Central memory CD8-positive, alpha-beta T cell (primary cell): ENCODE measurements at regions not wholly inside any gene's neighbourhood (a gene's known extent, or its start where the extent isn't known, plus 50 kb on each side); places are given as distances from the start of the nearest gene placed in this dataset.
"Not testable (repeated sequence)": the region's sequence is repeated elsewhere in the genome, so short reads cannot be mapped to it uniquely, and the experiment has no call there.

ENCODE experiments used
- ATAC-seq: fragments of 150-1000 bp; cut with Tn5 transposase; replicated peaks from 2 replicates; pipeline ENCODE4 v1.10.0; 2022; ENCODE audit warnings: mild to moderate bottlenecking, moderate FRiP score, moderate number of reproducible peaks; ENCODE audit not compliant: poor library complexity, severe bottlenecking; ENCODE audit errors: extremely low read depth
- DNase-seq, 2 donors: peaks; one replicate each; pipeline ENCODE4 v3.0.0; 2021; ENCODE audit warnings: low spot score in 2 of 2
- H3K27ac Mint-ChIP-seq: one replicate; pipeline ENCODE4 v1.8.0; 2022; ENCODE audit warnings: low read depth, mild to moderate bottlenecking, moderate library complexity, mixed read lengths
- H3K27me3 Mint-ChIP-seq: one replicate; pipeline ENCODE4 v1.8.0; 2022; ENCODE audit warnings: mixed read lengths
- H3K36me3 Mint-ChIP-seq: one replicate; pipeline ENCODE4 v1.8.0; 2022; ENCODE audit warnings: mild to moderate bottlenecking, moderate library complexity, mixed read lengths; ENCODE audit not compliant: insufficient read depth
- H3K4me1 Mint-ChIP-seq: one replicate; pipeline ENCODE4 v1.8.0; 2022; ENCODE audit warnings: mixed read lengths
- H3K4me3 Mint-ChIP-seq: one replicate; pipeline ENCODE4 v1.8.0; 2022; ENCODE audit warnings: mild to moderate bottlenecking, moderate library complexity, mixed read lengths
- H3K9me3 Mint-ChIP-seq: one replicate; pipeline ENCODE4 v1.8.0; 2022; ENCODE audit warnings: mixed read lengths

DNA sequence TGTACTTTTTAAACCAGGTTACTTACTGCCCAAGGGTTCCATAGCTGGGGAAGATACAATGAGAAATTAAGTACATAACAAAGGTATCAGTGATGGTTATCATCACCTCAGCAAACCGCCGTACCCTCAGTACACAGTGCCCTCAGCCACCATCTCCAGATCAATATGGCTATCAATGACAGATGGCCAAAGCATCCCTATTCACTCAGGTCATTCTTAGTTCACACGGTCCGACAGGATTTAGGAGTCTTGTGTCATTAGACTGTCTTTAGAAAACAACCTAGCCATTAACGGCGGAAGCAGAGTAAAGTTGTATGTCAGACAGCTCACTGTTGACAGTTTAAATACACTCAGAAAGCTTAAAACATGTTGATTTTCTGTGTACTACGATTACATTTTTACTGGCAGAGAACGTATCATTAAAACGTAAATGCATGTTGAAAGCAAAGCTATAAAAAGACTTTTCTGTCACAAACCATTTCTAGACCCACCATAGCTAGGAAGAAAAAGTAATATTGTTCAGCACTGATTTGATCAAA is 106.9 kb downstream of the HOXA1 start:
- no peak for ATAC-seq
- Mint-ChIP-seq H3K36me3 (no peaks in the 10 kb centered on the region), H3K27me3 (peaks cover 3% of the 10 kb centered on the region), H3K27ac (no peak overlapping the region), H3K9me3 (no peaks in the 10 kb centered on the region), H3K4me3 (no peak overlapping the region), H3K4me1 (no peaks in the 10 kb centered on the region)
- DNase-seq: no peak

- Mint-ChIP-seq H3K27ac (no peak overlapping the region), H3K36me3 (no peaks in the 10 kb centered on the region), H3K4me1 (no peaks in the 10 kb centered on the region), H3K27me3 (peaks cover 19% of the 10 kb centered on the region), H3K4me3 (no peak overlapping the region), H3K9me3 (no peaks in the 10 kb centered on the region)
- DNase-seq: no peak
- ATAC-seq: no peak
These were observed 108.5 kb downstream of the HOXA1 start for GRCh38 chr7:26987338-26987737.

- Mint-ChIP-seq H3K36me3 (no peaks in the 10 kb centered on the region), H3K27ac (peak overlapping the region; percentile 47), H3K27me3 (peaks cover 52% of the 10 kb centered on the region), H3K4me1 (no peaks in the 10 kb centered on the region), H3K9me3 (no peaks in the 10 kb centered on the region), H3K4me3 (no peak overlapping the region)
- ATAC-seq (no peak), DNase-seq (no peak)
These were observed 113.8 kb upstream of the SKAP2 start for GRCh38 chr7:26978146-26978545.

GRCh38 chr7:26976840-26977239 is 112.5 kb upstream of the SKAP2 start:
- Mint-ChIP-seq H3K9me3 (peaks cover 12% of the 10 kb centered on the region), H3K4me1 (no peaks in the 10 kb centered on the region), H3K27me3 (peaks cover 47% of the 10 kb centered on the region), H3K36me3 (no peaks in the 10 kb centered on the region), H3K27ac (no peak overlapping the region), H3K4me3 (no peak overlapping the region)
- ATAC-seq (no peak), DNase-seq (no peak)

GRCh38 chr7:26971924-26972323 is 107.5 kb upstream of the SKAP2 start:
- not testable (repeated sequence) for H3K4me1 Mint-ChIP-seq, ATAC-seq, H3K36me3 Mint-ChIP-seq, H3K4me3 Mint-ChIP-seq, H3K27ac Mint-ChIP-seq, DNase-seq
- Mint-ChIP-seq H3K9me3 (peaks cover 19% of the 10 kb centered on the region), H3K27me3 (peaks cover 48% of the 10 kb centered on the region)

DNA sequence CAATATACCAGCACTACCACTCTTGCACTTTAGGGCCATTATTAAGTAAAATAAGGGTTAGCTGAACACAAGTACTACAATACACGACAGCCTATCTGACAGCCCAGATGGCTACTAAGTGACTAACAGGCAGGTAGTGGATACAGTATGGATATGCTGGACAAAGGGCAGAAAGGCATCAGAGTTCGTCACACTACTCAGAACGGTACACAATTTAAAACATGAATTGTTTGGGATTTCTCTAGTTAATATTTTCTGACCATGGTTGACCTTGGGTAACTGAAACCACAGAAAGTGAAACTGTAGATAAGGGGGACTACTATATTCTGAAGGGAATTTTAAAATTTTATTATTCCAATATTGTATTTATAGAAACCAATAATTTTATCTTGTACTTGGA is 101.3 kb upstream of the SKAP2 start:
- H3K27ac Mint-ChIP-seq: no peak overlapping the region

DNA sequence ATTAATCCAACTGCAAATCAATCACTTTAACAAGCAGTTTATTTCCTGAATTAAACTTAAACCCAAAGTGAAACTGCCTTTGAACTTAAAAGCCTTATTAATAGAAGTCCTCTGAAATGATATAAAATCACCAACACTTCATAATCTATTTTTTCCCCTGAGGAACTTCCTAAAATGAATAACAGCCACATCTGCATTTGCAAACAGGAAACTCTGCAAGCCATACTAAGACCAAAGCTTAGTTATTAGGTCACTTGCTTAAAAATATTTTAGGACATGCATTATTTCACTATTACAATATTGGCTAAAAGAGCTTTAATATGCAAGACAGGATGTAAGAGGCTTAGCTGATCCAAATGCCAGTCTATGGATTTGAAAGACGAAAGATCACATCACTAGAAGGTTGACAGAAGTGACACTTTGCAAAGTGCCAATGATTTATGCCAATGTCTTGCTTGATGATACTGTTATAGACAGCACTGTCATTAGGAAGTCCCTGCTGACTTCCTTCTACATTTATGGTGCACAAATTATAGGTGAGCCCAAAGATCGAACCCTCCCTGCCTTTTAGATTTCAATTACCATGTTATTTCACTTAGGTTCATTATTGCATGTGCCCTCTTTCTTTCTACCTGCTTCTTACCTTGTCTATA is 99.9 kb upstream of the SKAP2 start:
- Mint-ChIP-seq H3K36me3 (no peaks in the 10 kb centered on the region), H3K4me3 (no peak overlapping the region), H3K27ac (no peak overlapping the region), H3K27me3 (peaks cover 21% of the 10 kb centered on the region), H3K4me1 (no peaks in the 10 kb centered on the region), H3K9me3 (no peaks in the 10 kb centered on the region)
- no peak for DNase-seq
- no peak for ATAC-seq

More for the DNA sequence above, 101.3 kb upstream of the SKAP2 start:
- ATAC-seq (no peak), DNase-seq (no peak)
- H3K36me3 Mint-ChIP-seq: peaks cover 2% of the 10 kb centered on the region
- H3K9me3 Mint-ChIP-seq: no peaks in the 10 kb centered on the region
- H3K4me3 Mint-ChIP-seq: no peak overlapping the region
- no peaks in the 10 kb centered on the region for H3K4me1 Mint-ChIP-seq
- H3K27me3 Mint-ChIP-seq: peaks cover 21% of the 10 kb centered on the region

DNA sequence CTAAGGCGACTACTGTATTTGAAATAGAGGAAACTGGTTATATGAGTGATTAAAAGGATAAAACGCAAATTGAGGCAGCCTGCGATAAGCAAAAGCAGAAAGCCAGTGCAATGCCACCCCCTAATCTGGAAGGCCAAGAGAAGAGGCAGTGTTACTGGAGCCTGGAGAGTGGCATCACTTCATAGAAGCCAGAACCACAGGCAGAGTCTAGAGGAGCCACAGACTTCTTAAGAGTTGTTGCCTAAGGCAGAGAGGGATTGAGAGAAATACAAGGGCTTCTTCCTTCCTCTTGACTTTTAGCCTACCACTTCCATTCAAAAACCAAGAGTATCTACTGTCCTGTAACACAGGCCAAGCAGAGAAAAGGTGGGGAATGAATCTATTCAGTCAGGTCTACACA is 94.9 kb upstream of the SKAP2 start:
- DNase-seq (no peak), ATAC-seq (no peak)
- H3K27me3 Mint-ChIP-seq: peaks cover 32% of the 10 kb centered on the region
- no peaks in the 10 kb centered on the region for H3K36me3 Mint-ChIP-seq
- H3K4me1 Mint-ChIP-seq: no peaks in the 10 kb centered on the region
- H3K4me3 Mint-ChIP-seq: no peak overlapping the region
- H3K27ac Mint-ChIP-seq: no peak overlapping the region
- H3K9me3 Mint-ChIP-seq: no peaks in the 10 kb centered on the region

GRCh38 chr7:26958834-26959233 is 94.4 kb upstream of the SKAP2 start:
- no peak for DNase-seq
- no peaks in the 10 kb centered on the region for H3K36me3 Mint-ChIP-seq

GRCh38 chr7:26955516-26955915 is 91.1 kb upstream of the SKAP2 start:
- ATAC-seq: no peak
- H3K27me3 Mint-ChIP-seq: peaks cover 28% of the 10 kb centered on the region
- no peaks in the 10 kb centered on the region for H3K9me3 Mint-ChIP-seq

More at GRCh38 chr7:26958834-26959233, 94.4 kb upstream of the SKAP2 start:
- no peak for ATAC-seq
- Mint-ChIP-seq H3K4me1 (no peaks in the 10 kb centered on the region), H3K9me3 (no peaks in the 10 kb centered on the region), H3K4me3 (no peak overlapping the region), H3K27me3 (peaks cover 32% of the 10 kb centered on the region), H3K27ac (no peak overlapping the region)

DNA sequence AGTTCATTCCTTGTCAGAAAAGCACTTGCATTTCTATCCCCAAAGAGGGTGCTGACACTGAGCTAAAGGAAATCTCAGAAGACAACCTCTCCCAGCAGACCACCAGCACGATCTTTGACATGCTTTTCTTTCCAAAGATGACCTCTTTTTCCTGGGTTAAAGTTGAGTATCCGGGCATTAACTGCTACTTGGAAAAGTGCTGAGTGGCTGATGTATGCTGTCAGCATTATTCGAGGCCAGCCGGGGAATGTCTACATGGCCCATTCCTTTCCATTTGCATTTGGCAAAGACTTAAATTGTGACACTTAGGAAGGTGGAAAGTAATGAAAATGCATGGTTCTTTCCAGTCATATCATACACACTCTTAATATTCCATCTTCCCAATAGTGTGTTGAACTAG is 90.6 kb upstream of the SKAP2 start:
- H3K36me3 Mint-ChIP-seq: no peaks in the 10 kb centered on the region
- no peak overlapping the region for H3K4me3 Mint-ChIP-seq
- H3K4me1 Mint-ChIP-seq: no peaks in the 10 kb centered on the region
- peaks cover 23% of the 10 kb centered on the region for H3K27me3 Mint-ChIP-seq
- H3K27ac Mint-ChIP-seq: no peak overlapping the region
- no peaks in the 10 kb centered on the region for H3K9me3 Mint-ChIP-seq
- ATAC-seq (no peak), DNase-seq (no peak)

More at GRCh38 chr7:26955516-26955915, 91.1 kb upstream of the SKAP2 start:
- H3K36me3 Mint-ChIP-seq: no peaks in the 10 kb centered on the region
- H3K4me1 Mint-ChIP-seq: no peaks in the 10 kb centered on the region
- H3K4me3 Mint-ChIP-seq: no peak overlapping the region
- DNase-seq: no peak
- no peak overlapping the region for H3K27ac Mint-ChIP-seq

DNA sequence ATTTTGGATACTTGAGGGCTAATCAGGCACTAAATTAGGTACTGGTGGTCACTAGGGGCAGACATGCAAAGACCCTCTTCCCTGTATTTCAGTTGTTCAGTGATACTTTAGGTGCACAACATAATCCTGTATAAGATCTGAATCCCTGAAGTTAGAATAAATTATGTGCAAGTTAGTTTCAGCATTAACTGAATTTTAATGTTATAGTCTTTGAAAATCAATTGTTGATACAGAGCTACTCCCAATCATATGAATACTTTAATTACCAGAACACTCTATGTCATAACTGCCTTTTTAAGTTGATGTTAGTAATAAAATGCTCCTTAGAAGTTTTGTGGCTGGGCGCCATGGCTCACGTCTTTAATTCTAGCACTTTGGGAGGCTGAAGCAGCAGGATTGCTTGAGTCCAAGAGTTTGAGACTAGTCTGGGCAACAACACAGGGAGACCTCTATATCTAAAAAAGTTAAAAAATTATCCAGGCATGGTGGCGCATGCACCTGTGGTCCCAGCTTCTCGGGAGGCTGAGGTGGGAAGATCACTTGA is 87.1 kb upstream of the SKAP2 start:
- Mint-ChIP-seq H3K36me3 (no peaks in the 10 kb centered on the region), H3K27me3 (peaks cover 25% of the 10 kb centered on the region), H3K9me3 (no peaks in the 10 kb centered on the region), H3K4me1 (no peaks in the 10 kb centered on the region), H3K27ac (no peak overlapping the region), H3K4me3 (no peak overlapping the region)
- ATAC-seq (no peak), DNase-seq (no peak)

- Mint-ChIP-seq H3K4me3 (no peak overlapping the region), H3K9me3 (no peaks in the 10 kb centered on the region), H3K36me3 (no peaks in the 10 kb centered on the region), H3K27me3 (peaks cover 31% of the 10 kb centered on the region), H3K27ac (no peak overlapping the region), H3K4me1 (no peaks in the 10 kb centered on the region)
- ATAC-seq (no peak), DNase-seq (no peak)
These were observed 86.5 kb upstream of the SKAP2 start for GRCh38 chr7:26950889-26951288.
